Sigmoid colon (tissue), 4 donors: ENCODE measurements at regions not wholly inside any gene's neighbourhood (a gene's known extent, or its start where the extent isn't known, plus 50 kb on each side); places are given as distances from the start of the nearest gene placed in this dataset.

Source experiments
- EP300 ChIP-seq, 4 donors: sonication (generic); formaldehyde crosslinking; IDR thresholded peaks; one replicate each; pipeline ENCODE4 v1.6.1; 2017; ENCODE audit warnings: antibody characterized with exemption in 4 of 4
- POLR2AphosphoS5 ChIP-seq, 4 donors: sonication (generic); formaldehyde crosslinking; IDR thresholded peaks; one replicate each; pipeline ENCODE4 v1.6.1; 2017; ENCODE audit warnings: antibody characterized with exemption in 4 of 4
- TF ChIP-seq, protein P1 (sequence below), 4 experiments: fragments of 450-650 bp in 3 of 4; fragments of 200-600 bp in 1 of 4; IDR thresholded peaks; one replicate each; pipeline ENCODE4 v1.5.1; 2016 to 2019; ENCODE audit warnings: antibody characterized with exemption in 4 of 4, mild to moderate bottlenecking in 3 of 4, moderate library complexity in 2 of 4

DNA sequence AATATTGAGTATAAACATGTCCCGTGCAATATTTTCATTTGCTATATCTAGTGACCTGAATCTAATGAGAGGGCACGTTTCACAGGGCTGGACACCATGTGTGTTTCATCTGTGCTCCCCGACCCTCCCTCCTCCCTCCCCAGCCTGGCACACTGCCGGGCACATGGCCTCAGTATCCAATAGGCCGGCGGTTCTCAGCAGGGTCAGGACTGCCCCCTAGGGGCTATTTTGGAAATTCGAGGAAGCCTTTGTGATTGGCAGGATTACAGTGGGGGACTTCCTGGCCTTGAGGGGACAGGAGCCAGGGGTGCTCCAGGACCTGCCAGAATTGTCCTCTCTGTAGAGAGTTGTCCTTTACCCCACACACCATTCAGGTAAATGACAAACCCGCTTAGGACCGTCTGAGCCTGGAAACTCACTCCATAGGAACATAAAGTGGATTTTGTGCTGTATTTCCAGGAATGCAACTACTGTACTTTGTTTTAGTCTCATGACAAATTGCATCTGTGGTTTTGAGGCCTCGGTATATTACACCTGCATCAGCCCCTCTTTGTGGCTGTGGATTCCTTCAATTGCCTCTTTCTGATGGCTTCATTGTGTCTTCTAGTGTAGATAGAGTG, 109.5 kb upstream of the SIM2 start:
- TF ChIP-seq, protein P1, sequence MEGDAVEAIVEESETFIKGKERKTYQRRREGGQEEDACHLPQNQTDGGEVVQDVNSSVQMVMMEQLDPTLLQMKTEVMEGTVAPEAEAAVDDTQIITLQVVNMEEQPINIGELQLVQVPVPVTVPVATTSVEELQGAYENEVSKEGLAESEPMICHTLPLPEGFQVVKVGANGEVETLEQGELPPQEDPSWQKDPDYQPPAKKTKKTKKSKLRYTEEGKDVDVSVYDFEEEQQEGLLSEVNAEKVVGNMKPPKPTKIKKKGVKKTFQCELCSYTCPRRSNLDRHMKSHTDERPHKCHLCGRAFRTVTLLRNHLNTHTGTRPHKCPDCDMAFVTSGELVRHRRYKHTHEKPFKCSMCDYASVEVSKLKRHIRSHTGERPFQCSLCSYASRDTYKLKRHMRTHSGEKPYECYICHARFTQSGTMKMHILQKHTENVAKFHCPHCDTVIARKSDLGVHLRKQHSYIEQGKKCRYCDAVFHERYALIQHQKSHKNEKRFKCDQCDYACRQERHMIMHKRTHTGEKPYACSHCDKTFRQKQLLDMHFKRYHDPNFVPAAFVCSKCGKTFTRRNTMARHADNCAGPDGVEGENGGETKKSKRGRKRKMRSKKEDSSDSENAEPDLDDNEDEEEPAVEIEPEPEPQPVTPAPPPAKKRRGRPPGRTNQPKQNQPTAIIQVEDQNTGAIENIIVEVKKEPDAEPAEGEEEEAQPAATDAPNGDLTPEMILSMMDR (IDR thresholded peaks at IDR 0.05), result no peak
- TF ChIP-seq POLR2AphosphoS5 (IDR thresholded peaks at IDR 0.05) (no peak), EP300 (IDR thresholded peaks at IDR 0.05) (no peak)
